Central memory CD8-positive, alpha-beta T cell (primary cell): ENCODE measurements at regions not wholly inside any gene's neighbourhood (a gene's known extent, or its start where the extent isn't known, plus 50 kb on each side); places are given as distances from the start of the nearest gene placed in this dataset.
"Not testable (repeated sequence)": the region's sequence is repeated elsewhere in the genome, so short reads cannot be mapped to it uniquely, and the experiment has no call there.

Source experiments
- ATAC-seq: fragments of 150-1000 bp; cut with Tn5 transposase; replicated peaks from 2 replicates; pipeline ENCODE4 v1.10.0; 2022; ENCODE audit warnings: mild to moderate bottlenecking, moderate FRiP score, moderate number of reproducible peaks; ENCODE audit not compliant: poor library complexity, severe bottlenecking; ENCODE audit errors: extremely low read depth
- DNase-seq, 2 donors: peaks; one replicate each; pipeline ENCODE4 v3.0.0; 2021; ENCODE audit warnings: low spot score in 2 of 2
- H3K27ac Mint-ChIP-seq: one replicate; pipeline ENCODE4 v1.8.0; 2022; ENCODE audit warnings: low read depth, mild to moderate bottlenecking, moderate library complexity, mixed read lengths
- H3K27me3 Mint-ChIP-seq: one replicate; pipeline ENCODE4 v1.8.0; 2022; ENCODE audit warnings: mixed read lengths
- H3K36me3 Mint-ChIP-seq: one replicate; pipeline ENCODE4 v1.8.0; 2022; ENCODE audit warnings: mild to moderate bottlenecking, moderate library complexity, mixed read lengths; ENCODE audit not compliant: insufficient read depth
- H3K4me1 Mint-ChIP-seq: one replicate; pipeline ENCODE4 v1.8.0; 2022; ENCODE audit warnings: mixed read lengths
- H3K4me3 Mint-ChIP-seq: one replicate; pipeline ENCODE4 v1.8.0; 2022; ENCODE audit warnings: mild to moderate bottlenecking, moderate library complexity, mixed read lengths
- H3K9me3 Mint-ChIP-seq: one replicate; pipeline ENCODE4 v1.8.0; 2022; ENCODE audit warnings: mixed read lengths

DNA sequence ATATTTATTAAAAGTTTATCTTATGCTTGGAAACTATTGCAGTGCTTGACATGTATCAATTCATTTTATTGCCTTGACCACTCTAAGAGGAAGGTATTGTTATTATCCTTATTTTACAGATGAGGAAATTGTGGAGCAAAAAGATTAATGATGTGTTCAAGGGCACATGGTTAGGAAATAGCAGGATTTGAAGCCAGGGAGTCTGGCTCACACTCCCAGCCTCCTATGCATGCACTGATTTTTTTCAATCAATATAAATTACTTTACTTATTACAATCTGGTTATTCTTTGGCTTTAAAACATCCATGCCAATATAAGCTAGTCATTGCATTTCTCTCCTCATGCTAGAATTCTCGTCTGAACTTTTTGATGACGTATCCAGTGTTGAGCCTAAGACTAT lies 94.2 kb upstream of the TBX5 start:
- DNase-seq = no peak
- no peak overlapping the region for H3K4me3 Mint-ChIP-seq
- H3K9me3 Mint-ChIP-seq = no peaks in the 10 kb centered on the region
- no peak overlapping the region for H3K27ac Mint-ChIP-seq
- no peaks in the 10 kb centered on the region for H3K36me3 Mint-ChIP-seq
- no peak for ATAC-seq
- H3K4me1 Mint-ChIP-seq = no peaks in the 10 kb centered on the region
- H3K27me3 Mint-ChIP-seq = peaks cover 43% of the 10 kb centered on the region

DNA sequence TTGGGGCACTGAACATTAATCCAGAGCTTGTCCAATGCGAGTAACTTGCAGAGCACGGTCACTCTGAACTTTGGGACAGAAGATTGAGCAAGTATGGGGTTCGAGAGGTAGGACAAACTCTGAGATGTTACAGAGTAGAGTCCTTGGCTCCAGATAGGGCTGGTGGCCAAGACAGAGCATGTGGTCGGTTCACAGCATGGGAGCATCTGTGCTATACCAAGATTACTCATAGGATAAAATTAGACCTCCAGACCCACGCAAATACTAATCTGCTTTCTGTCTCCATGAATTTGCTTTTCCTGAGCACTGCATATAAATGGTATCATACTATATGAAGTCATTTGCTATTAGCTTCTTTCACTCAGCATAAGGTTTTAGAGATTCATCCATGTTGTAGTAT lies 93.4 kb upstream of the TBX5 start:
- Mint-ChIP-seq H3K27me3 (peaks cover 43% of the 10 kb centered on the region), H3K4me1 (no peaks in the 10 kb centered on the region), H3K36me3 (no peaks in the 10 kb centered on the region), H3K27ac (no peak overlapping the region), H3K9me3 (no peaks in the 10 kb centered on the region), H3K4me3 (no peak overlapping the region)
- no peak for ATAC-seq
- DNase-seq = no peak

DNA sequence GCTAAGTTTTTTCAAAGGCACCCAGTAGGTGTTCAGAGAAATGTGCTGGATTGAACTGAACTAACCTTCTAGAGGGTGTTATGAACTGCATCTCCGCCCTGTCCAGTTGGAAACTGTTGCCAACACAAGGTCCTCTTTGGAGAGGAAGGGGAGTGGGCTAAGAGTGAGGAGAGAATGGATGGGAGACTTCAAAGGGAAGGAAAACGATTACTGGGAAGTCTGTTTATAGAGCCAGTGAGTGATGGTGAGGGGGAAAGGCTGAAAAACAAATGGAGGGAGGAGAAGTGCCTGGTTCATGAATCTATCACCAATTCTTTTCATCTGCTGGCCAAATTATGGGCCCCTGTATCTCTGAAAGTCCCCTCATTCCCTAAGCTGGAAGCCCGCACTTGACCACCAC lies 86.0 kb upstream of the TBX5 start:
- H3K4me3 Mint-ChIP-seq = no peak overlapping the region
- DNase-seq (no peak), ATAC-seq (no peak)
- H3K36me3 Mint-ChIP-seq = no peaks in the 10 kb centered on the region
- no peaks in the 10 kb centered on the region for H3K4me1 Mint-ChIP-seq
- H3K27ac Mint-ChIP-seq = no peak overlapping the region
- peaks cover 4% of the 10 kb centered on the region for H3K27me3 Mint-ChIP-seq
- peaks cover 6% of the 10 kb centered on the region for H3K9me3 Mint-ChIP-seq

DNA sequence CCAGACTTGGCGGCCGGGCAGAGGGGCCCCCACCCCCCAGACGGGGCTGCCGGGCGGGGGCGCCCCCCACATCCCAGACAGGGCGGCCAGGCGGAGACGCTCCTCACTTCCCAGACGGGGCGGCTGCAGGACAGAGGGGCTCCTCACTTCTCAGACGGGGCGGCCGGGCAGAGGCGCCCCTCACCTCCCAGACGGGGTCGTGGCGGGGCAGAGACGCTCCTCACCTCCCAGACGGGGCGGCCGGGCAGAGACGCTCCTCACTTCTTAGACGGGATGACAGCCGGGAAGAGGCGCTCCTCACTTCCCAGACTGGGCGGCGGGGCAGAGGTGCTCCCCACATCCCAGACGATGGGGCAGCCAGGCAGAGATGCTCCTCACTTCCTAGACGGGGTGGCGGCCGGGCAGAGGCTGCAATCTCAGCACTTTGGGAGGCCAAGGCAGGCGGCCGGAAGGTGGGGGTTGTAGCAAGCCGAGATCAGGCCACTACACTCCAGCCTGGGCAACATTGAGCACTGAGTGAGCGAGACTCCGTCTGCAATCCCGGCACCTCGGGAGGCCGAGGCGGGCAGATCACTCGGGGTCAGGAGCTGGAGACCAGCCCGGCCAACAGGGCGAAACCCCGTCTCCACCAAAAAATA lies 79.0 kb upstream of the TBX5 start:
- DNase-seq, H3K4me1 Mint-ChIP-seq, H3K27ac Mint-ChIP-seq, H3K36me3 Mint-ChIP-seq, ATAC-seq, H3K9me3 Mint-ChIP-seq, H3K4me3 Mint-ChIP-seq: not testable (repeated sequence)
- H3K27me3 Mint-ChIP-seq = peaks cover 29% of the 10 kb centered on the region

DNA sequence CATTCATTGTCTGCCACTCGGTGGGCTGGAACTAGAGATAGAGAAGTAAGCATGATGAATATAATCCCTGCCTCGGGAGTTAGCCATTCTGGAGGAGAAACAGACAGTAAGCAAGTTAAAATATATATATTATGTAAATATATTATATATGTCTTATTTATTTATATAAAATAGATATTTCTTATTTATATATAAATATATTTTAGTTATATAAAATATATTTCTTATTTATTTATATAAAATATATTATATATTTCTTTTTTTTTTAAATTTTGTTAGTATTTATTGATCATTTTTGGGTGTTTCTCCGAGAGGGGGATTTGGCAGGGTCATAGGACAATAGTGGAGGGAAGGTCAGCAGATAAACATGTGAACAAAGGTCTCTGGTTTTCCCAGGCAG lies 78.1 kb upstream of the TBX5 start:
- no peak overlapping the region for H3K4me3 Mint-ChIP-seq
- no peak for DNase-seq
- no peak for ATAC-seq
- no peaks in the 10 kb centered on the region for H3K4me1 Mint-ChIP-seq
- H3K27me3 Mint-ChIP-seq = peaks cover 39% of the 10 kb centered on the region
- no peaks in the 10 kb centered on the region for H3K36me3 Mint-ChIP-seq
- H3K27ac Mint-ChIP-seq = no peak overlapping the region
- peaks cover 6% of the 10 kb centered on the region for H3K9me3 Mint-ChIP-seq

DNA sequence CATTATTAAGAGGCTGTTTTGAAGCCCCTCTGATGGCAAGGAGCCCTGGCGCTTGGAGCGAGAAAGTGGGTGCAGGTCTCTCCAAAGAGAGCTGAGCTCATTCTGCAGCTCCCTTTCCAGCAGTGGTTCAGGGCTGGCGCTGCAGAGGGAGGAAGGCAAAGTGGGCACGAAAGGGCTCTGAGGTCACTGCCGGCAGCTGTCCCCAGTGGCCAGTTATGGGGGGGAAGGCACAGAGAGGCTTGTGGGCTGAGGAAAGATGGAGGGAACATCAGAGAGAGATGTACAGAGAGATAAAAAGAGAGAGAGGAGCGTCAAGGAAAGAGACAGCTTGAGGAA lies 75.2 kb upstream of the TBX5 start:
- Mint-ChIP-seq H3K27ac (no peak overlapping the region), H3K9me3 (no peaks in the 10 kb centered on the region), H3K4me1 (no peaks in the 10 kb centered on the region), H3K36me3 (no peaks in the 10 kb centered on the region), H3K27me3 (peaks cover 49% of the 10 kb centered on the region), H3K4me3 (no peak overlapping the region)
- ATAC-seq (no peak), DNase-seq (no peak)

DNA sequence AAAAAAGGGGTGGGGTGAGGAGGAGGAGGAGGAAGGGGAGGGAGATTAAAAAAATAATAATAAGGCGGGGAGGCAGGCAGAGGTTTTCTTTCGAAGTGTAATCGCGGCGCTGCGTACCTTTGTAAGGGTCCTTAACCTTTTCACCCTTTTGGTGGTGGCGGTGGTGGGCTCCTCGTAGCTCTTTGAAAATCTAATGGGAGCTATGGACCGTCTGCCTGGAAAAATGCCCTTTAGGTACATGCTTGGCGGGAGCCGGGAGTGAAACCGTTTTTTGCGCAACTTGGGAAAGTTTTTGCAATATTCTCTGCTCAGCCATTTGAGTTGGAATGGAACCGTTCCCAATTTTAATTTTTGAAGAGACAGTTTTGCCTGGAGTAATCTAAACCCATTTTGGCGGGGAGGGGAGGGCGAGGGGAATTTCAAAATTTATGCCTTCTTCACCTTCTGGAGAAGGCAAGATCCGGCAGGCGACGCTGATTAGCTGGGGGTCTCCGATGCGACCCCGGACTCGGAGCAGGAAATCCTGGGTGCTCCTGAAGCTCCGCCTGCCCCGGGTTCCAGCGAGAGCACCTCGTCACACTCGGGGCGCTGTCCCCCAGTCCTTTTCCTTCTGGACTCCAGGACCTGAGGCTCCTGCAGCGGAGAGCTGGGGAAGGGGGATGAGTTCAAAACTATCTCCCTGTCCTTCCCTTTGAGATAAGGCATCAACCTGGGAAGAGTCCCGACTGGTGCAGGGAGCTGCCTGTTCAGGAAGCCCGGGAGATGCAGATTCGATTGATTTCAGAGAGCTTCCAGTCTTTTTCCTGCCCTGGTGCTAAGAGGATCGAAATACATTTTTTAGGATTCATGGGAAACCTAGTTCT lies 74.6 kb upstream of the TBX5 start:
- H3K4me3 Mint-ChIP-seq = no peak overlapping the region
- no peaks in the 10 kb centered on the region for H3K36me3 Mint-ChIP-seq
- H3K27ac Mint-ChIP-seq = no peak overlapping the region
- DNase-seq (no peak), ATAC-seq (no peak)
- no peaks in the 10 kb centered on the region for H3K9me3 Mint-ChIP-seq
- no peaks in the 10 kb centered on the region for H3K4me1 Mint-ChIP-seq
- peaks cover 49% of the 10 kb centered on the region for H3K27me3 Mint-ChIP-seq

DNA sequence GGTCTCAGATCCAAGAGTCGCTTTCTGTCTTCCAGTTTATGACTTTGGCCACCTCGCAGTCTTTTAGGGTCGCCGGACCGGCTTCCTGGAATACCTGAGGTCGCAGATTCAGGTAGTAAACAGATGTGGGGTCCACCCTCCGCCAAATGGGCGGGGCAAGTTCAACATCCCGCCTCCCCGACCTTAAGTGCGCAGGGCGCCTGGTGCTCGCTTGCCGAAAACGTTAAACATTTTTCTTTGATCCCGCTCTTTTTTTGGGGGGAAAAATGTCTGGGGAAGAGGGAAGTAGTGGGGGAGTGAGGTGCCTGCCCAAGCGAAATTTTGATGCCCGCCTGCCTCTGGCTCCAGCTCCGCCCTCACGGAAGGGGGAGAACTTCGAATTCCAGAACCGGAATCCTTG lies 73.9 kb upstream of the TBX5 start:
- ATAC-seq = no peak
- no peak for DNase-seq
- Mint-ChIP-seq H3K4me3 (peak overlapping the region; percentile 36), H3K27me3 (peaks cover 49% of the 10 kb centered on the region), H3K9me3 (no peaks in the 10 kb centered on the region), H3K4me1 (no peaks in the 10 kb centered on the region), H3K36me3 (no peaks in the 10 kb centered on the region), H3K27ac (no peak overlapping the region)

DNA sequence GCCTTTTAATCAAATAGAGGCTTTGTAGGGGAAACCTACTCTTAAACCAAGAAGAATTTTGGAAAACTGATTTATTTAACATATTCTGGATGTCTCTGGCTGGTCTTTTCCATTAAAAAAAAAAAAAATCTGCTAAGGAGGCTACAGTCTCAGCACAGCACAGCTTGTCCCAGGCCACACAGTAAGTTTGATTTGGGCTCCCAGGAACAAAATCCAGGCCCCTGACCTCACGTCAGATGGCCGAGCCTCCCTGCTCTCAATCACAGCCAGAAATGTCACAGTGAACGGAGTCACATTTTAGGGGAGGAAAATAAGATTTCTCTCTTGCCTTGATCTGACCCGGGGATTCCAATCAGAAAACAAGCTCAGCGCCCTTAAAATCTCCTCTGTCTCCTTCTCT lies 72.9 kb upstream of the TBX5 start:
- Mint-ChIP-seq H3K27ac (no peak overlapping the region), H3K9me3 (no peaks in the 10 kb centered on the region), H3K4me3 (no peak overlapping the region), H3K36me3 (no peaks in the 10 kb centered on the region), H3K27me3 (peaks cover 49% of the 10 kb centered on the region), H3K4me1 (no peaks in the 10 kb centered on the region)
- DNase-seq (no peak), ATAC-seq (no peak)

DNA sequence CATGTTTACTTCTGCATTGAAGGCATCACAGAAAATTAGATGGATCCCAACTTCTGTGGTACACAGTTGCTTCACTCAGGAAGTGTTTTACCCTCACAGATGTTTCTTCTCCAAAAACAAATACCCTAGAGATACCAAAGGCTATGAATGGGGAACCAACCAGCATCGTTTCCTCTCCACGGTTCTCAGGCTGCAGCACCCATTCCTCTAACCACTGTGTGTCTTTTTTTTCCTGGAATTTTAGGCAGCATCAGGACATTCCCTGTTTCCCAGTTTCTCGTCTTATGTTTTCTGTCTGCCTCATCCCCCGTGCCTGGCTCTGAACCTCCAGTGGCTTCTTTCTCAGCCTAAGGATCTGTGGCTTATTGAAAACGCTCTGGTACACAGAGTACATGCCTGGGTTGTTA lies 72.0 kb upstream of the TBX5 start:
- no peak overlapping the region for H3K27ac Mint-ChIP-seq
- H3K9me3 Mint-ChIP-seq = no peaks in the 10 kb centered on the region
- DNase-seq = no peak
- ATAC-seq = no peak
- no peak overlapping the region for H3K4me3 Mint-ChIP-seq
- H3K36me3 Mint-ChIP-seq = no peaks in the 10 kb centered on the region
- H3K4me1 Mint-ChIP-seq = no peaks in the 10 kb centered on the region
- H3K27me3 Mint-ChIP-seq = peaks cover 44% of the 10 kb centered on the region

DNA sequence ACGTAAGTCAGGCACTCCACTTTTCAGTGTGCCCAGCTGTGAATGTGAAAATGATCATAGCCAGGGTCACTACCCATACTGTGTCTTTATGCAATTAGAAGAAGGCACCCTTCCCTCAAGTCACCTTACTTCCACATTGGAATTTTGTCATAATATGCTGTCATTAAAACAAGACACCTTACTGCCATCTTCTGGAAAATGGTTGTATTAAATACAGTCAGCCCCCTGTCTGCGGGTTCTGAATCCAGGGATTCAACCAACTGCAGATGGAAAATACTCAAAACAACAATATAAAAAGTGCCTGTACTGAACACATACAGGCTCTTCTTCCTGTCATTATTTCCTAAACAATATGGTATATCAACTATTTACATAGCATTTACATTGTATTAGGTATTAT lies 70.2 kb upstream of the TBX5 start:
- Mint-ChIP-seq H3K27me3 (peaks cover 25% of the 10 kb centered on the region), H3K4me1 (no peaks in the 10 kb centered on the region), H3K36me3 (no peaks in the 10 kb centered on the region), H3K9me3 (no peaks in the 10 kb centered on the region), H3K4me3 (no peak overlapping the region), H3K27ac (no peak overlapping the region)
- DNase-seq (no peak), ATAC-seq (no peak)

DNA sequence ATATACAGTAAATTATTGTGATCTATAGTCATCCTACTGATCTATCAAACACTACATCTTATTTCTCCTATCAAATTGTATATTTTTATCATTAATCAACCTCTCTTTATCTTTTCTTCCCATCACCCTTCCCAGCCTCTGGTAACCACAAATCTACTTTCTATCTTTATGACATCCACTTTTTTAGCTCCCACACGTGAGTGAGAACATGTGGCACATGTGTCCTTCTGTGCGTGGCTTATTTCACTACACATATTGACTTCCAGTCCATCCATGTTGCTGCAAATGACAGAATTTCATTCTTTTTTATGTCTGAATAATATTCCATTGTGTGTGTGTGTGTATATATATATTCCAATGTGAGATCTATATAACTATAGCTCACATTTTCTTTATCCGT lies 67.8 kb upstream of the TBX5 start:
- no peaks in the 10 kb centered on the region for H3K4me1 Mint-ChIP-seq
- ATAC-seq = no peak
- DNase-seq = no peak
- H3K36me3 Mint-ChIP-seq = no peaks in the 10 kb centered on the region
- H3K27me3 Mint-ChIP-seq = peaks cover 8% of the 10 kb centered on the region
- no peaks in the 10 kb centered on the region for H3K9me3 Mint-ChIP-seq
- H3K4me3 Mint-ChIP-seq = no peak overlapping the region
- no peak overlapping the region for H3K27ac Mint-ChIP-seq

DNA sequence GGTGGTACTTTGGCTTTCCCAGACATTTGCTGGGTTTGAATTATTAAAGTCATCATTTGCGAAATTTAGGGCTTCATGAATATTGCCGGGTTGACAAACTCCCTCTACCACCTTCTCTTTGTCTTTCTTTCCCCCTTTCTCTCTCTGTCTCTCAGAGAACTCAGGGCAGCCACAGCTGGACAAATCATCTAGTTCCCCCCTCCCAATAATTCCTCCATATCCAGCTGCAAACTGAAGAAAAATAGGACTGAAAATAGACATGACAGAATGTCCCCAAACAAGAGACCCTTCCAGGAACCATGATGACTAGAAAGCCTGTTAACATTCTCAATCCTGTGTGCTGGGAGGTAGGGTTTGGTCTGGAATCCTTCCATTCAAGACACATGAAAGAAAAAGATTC lies 67.1 kb upstream of the TBX5 start:
- no peak overlapping the region for H3K27ac Mint-ChIP-seq
- peaks cover under 1% of the 10 kb centered on the region for H3K27me3 Mint-ChIP-seq
- ATAC-seq (no peak), DNase-seq (no peak)
- H3K36me3 Mint-ChIP-seq = no peaks in the 10 kb centered on the region
- H3K9me3 Mint-ChIP-seq = no peaks in the 10 kb centered on the region
- H3K4me3 Mint-ChIP-seq = no peak overlapping the region
- no peaks in the 10 kb centered on the region for H3K4me1 Mint-ChIP-seq
